ENCODE measurements at regions not wholly inside any gene's neighbourhood (a gene's known extent, or its start where the extent isn't known, plus 50 kb on each side); places are given as distances from the start of the nearest gene placed in this dataset.
A peak's percentile ranks its signal among the peaks of the same experiment; 100 is the strongest.

DNA sequence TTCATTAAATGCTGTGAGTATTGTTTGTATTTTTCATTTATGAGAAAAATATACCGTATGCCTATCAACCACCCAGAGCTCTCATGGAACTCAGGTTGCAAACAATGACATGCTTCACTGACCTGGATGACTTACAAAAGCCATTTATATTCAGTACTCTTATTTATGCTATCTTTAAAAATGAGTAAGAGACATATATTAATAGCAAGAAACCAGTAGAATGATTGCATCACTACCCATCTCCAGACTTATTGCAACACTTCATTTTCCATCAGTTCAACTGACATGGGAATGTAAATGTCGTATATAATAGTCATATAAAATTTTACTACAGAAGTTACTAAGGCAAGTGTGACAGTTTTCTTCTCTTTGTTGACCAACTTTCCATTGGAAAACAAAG, 69.1 kb downstream of the OTP start:
- H3K4me3 ChIP-seq (ENCODE audit: low read length) = no peak overlapping the region
- DNase-seq (ENCODE audit: low read depth) = peak; percentile 27
- TF ChIP-seq, protein P1, sequence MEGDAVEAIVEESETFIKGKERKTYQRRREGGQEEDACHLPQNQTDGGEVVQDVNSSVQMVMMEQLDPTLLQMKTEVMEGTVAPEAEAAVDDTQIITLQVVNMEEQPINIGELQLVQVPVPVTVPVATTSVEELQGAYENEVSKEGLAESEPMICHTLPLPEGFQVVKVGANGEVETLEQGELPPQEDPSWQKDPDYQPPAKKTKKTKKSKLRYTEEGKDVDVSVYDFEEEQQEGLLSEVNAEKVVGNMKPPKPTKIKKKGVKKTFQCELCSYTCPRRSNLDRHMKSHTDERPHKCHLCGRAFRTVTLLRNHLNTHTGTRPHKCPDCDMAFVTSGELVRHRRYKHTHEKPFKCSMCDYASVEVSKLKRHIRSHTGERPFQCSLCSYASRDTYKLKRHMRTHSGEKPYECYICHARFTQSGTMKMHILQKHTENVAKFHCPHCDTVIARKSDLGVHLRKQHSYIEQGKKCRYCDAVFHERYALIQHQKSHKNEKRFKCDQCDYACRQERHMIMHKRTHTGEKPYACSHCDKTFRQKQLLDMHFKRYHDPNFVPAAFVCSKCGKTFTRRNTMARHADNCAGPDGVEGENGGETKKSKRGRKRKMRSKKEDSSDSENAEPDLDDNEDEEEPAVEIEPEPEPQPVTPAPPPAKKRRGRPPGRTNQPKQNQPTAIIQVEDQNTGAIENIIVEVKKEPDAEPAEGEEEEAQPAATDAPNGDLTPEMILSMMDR (IDR thresholded peaks at IDR 0.05; ENCODE audit: insufficient read depth, low read depth, low read length, missing control alignments) = no peak

GRCh38 chr5:77568555-77568954, 70.0 kb downstream of the OTP start:
- H3K4me3 ChIP-seq (ENCODE audit: low read length) = no peak overlapping the region
- TF ChIP-seq, protein P1 (IDR thresholded peaks at IDR 0.05; ENCODE audit: insufficient read depth, low read depth, low read length, missing control alignments) = no peak
- DNase-seq (ENCODE audit: low read depth) = no peak

DNA sequence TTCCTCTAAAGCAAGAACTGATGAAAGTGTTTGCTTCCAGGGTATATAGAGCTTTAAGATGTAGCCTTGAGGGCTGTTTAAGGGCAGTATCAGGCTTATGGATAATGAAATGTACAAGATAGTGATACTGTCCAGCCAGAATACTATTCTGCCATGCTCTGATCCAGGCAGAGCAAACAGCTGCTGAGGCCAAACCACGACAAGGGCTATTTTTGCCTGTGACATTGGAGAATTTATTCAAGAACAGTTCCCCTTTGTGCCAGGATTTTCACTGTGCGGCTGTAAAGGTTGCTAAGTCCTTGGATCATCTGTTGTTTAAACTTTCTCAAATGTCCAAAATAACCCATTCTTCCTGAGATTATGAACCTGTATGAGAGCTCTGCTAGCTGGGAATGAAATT, 70.4 kb downstream of the OTP start:
- DNase-seq (ENCODE audit: low read depth) = no peak
- no peak overlapping the region for H3K4me3 ChIP-seq (ENCODE audit: low read length)
- TF ChIP-seq, protein P1 (IDR thresholded peaks at IDR 0.05; ENCODE audit: insufficient read depth, low read depth, low read length, missing control alignments) = no peak

DNA sequence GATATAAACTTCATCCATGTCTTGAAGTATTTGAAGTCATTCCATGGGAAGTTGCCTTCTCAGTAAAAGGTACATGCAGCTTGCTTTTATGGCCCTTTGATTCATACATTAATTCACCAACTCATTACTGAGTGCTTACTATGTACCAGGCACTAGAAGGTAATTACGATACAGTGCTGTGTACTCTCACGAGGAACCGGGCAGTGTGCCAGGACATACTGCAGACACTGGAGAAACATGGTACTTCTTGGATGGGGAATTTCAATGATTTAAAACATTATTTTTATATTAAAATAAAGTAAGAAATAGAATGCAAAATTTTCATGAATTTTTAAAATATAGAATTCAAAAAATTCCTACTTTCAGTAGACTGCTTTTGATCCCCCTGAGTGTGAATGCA, 71.4 kb upstream of the WDR41 start:
- no peak overlapping the region for H3K4me3 ChIP-seq (ENCODE audit: low read length)
- DNase-seq (ENCODE audit: low read depth) = no peak
- TF ChIP-seq, protein P1 (IDR thresholded peaks at IDR 0.05; ENCODE audit: insufficient read depth, low read depth, low read length, missing control alignments) = no peak

- TF ChIP-seq, protein P1 (IDR thresholded peaks at IDR 0.05; ENCODE audit: insufficient read depth, low read depth, low read length, missing control alignments) = no peak
- no peak for DNase-seq (ENCODE audit: low read depth)
- H3K4me3 ChIP-seq (ENCODE audit: low read length) = no peak overlapping the region
Observed at GRCh38 chr5:77561965-77562364, 69.8 kb upstream of the WDR41 start.

GRCh38 chr5:77560677-77561263, 68.7 kb upstream of the WDR41 start:
- no peak overlapping the region for H3K4me3 ChIP-seq (ENCODE audit: low read length)
- DNase-seq (ENCODE audit: low read depth) = peak; percentile 65
- TF ChIP-seq, protein P1 (IDR thresholded peaks at IDR 0.05; ENCODE audit: insufficient read depth, low read depth, low read length, missing control alignments) = peak; percentile 64

DNA sequence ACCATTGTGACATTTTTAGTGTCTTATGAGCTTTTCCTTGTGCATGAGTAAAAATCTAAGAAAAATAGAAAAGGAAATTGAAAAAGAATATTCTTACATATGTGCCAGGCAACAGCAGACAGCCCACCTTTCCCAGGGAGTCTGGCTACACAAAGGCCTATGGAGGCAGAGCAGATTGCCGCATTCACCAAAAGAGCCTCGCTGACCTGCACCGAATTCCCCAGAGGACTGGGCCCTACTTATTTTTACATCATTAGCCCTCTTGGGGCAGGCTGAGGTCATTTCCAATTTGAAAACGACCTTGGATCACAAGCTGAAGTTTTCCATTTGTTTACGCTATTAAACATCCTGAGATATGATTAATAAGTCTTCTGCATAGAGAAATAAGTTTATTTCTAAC, 66.2 kb upstream of the WDR41 start:
- TF ChIP-seq, protein P1 (IDR thresholded peaks at IDR 0.05; ENCODE audit: insufficient read depth, low read depth, low read length, missing control alignments) = no peak
- H3K4me3 ChIP-seq (ENCODE audit: low read length) = no peak overlapping the region

More for the DNA sequence above, 66.2 kb upstream of the WDR41 start:
- no peak for DNase-seq (ENCODE audit: low read depth)
